ENCODE measurements at regions not wholly inside any gene's neighbourhood (a gene's known extent, or its start where the extent isn't known, plus 50 kb on each side); places are given as distances from the start of the nearest gene placed in this dataset.

DNA sequence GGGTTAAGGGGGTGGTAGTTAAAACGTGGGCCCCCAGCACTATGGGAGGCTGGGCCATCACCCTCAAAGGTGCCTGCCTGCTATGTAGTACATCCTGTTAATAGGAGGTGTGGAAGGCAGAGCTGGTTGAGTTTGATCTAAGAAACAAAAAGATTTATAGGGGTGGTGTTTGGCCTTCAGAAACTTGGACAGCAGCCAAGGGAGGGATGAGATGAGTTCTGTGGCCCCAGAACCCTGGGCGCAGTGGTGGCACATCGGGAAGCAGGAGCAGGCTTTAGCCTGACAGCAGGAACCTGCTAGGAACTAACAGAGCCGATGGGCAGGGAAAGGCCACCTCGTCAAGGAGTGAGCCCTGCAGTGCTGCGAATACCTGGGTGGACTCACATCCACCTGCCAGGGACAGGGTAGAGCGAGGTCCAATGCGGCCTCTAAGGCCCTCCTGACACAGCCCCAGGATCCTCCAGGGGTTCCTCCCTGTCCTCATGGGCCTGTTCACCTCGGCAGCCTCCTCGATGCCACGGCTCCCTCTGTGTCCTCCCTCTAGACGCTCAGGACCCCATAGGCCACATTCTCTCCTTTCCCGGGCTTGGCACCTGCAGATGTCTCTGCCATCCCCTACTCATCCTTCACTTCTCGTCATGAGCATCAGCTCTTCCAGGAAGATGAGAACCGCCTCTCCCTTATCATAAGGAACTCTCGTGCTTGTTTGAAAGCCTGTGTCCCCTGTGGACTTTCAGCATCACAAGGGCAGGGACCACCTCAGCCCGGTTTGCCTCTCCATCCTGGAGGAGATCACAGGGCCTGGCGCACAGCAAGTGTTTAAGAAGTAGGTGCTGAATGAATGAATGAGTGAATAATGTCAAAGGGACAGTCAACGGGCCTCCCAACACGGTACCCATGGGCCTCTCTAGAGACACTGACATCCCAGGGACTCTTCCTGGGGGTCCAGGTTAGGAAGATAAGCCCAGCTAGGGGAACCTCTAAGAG lies 103.5 kb upstream of the TNRC6C start:
- DNase-seq (ENCODE audit: low read depth in 1 of 2, low spot score in 1 of 2): no peak

DNA sequence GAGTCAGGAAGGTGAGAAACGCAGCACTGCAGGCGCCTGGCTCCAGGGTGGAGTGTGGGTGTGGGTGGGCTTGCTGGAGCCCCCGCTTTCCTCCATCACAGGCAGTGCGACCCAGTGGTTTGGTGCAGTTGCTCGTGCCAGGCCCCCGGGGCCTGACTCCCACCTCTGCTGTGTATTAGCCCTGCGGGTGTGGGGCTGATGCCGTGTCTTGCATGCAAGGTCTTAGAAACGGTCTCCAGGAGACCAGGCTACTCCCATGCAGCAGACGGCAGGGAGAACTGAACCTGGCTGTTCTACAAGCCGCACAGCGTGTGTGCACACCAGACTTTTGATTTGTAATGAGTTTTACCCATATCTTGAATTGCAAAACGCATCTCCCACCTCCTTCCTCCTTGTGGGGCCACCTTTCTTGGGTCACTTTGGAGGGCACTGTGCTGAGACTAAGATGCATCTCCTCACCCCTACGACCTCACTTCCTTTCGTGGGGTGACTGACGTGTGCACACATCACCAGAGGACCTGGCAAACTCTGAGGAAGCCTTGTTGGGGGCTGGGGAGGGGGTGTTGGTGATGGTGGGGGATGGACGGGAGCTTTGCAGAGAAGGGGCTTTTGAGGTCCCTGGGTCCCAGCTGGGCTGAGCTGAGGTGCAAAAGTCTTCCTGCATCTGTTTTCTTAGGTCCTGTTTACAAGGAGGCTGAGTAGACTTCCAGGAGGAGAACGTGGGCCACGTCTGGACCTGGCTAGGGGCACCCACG lies 101.8 kb upstream of the TNRC6C start:
- no peak for DNase-seq (ENCODE audit: low read depth in 1 of 2, low spot score in 1 of 2)

DNA sequence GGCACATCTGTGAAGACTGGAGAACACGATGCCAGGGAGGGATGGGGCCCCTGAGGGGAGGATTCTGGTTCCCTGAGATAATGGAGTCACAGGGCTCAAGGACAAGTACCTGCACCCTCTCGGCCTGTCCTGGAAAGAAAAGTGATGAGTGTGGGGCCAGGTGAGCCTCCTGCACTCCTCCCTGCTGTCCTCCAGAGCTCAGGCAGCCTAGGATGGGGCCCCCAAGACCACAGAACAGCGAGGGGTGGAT lies 101.3 kb upstream of the TNRC6C start:
- DNase-seq (ENCODE audit: low read depth in 1 of 2, low spot score in 1 of 2): no peak

DNA sequence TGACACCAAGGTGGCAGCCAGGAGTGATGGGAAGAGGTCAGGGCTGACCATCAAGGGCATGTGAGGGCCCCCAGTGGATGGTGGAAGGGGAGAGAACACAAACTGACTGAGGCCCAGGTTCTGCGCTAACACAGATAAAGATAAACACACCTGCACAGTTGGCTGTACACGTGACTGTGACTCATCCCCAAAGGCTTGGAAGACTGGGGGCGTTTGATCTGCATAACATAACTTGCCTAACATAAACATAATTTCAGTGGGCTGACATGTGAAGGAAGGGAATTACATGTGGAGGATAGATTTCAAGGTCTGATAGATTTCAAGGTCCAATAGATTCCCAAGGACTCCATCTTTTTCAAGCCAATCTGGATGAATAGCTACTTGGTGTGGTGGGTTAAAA lies 100.9 kb upstream of the TNRC6C start:
- no peak for DNase-seq (ENCODE audit: low read depth in 1 of 2, low spot score in 1 of 2)

DNA sequence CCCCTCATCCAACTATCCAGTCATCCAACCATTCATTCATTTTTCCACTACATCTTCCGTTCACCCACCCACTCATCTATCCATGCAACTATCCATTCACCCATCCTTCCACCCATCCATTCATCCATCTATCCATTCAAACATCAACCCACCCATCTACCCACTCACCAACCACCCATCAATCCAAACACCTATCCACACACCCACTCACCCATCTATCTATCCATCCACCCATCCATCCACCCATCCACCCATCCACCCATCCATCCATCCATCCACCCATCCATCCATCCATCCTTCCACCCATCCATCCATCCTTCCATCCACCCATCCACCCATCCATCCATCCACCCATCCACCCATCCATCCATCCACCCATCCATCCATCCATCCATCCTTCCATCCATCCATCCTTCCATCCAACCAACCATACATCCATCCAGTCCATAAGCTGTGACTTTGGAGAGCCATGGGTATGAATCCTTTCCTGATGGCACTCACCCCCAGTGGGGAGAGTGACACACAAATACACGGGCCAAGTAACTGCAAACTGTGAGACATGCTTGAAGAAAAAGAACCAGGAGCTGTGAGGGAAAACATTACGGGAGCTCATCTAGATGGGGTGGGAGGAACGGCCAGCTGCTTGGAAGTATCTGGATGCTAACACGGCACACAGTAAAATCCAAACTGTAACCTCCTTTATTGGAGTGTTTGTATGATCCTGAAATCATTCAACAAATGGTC lies 100.0 kb upstream of the TNRC6C start:
- no peak for DNase-seq (ENCODE audit: low read depth in 1 of 2, low spot score in 1 of 2)

DNA sequence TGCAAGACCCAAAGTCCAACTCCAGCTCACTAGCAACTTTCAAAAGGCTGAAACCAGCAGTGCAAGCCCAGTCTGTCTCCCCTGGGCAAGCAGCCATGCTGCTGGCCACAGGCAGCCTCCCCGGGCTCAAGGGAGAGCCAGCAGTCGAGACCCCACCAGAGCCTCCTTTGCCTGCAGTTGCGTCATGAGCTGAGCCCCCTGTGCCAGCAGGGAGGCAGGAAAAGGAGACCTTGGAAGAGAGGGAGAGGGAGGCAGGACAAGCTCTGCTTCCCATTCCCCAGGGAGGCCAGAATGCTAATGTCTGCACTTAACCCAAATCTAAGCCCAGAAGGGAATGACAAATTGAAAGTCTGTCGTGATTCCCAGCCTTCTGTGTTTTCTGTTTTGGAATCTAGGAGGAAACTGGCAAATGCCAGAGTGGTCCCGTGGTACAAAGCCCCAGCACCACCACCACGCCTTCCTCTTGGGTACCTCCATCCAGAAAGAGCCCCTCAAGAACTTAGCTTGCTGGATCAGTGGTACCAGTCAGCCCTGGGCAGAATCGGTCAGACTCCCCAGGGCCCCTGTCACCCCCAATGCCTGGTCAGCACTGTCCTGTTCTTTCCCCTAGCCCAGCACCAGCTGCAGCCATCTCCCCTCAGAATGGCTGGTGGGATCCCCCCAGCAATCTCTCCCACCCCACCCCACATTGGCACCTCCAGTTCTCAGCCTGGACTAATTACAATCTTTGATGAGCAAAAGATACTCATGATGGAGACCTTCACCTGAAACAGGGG lies 99.3 kb upstream of the TNRC6C start:
- DNase-seq (ENCODE audit: low read depth in 1 of 2, low spot score in 1 of 2): no peak

DNA sequence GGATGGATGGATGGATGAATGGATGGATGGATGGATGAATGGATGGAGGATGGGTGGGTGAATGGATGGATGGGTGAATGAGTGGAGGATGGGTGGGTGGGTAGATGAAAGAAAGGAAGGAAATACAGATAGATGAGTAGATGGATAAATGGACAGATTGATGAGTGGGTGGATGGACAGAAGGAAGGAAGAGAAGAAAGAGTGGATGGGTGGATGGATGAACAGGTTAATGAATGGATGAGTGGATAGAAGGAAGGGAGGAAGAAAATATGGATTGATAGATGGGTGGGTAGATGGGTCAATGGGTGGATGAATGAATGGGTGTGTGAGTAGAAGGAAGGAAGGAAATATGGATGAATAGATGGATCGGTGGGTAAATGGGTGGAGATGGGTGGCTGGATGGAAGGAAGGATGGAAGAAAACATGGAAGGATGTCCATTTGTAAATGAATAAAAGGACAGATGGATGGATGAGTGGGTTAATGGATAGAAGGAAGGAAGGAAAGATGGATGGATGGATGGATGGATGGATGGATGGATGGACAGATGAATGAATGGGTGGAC lies 97.3 kb upstream of the TNRC6C start:
- DNase-seq (ENCODE audit: low read depth in 1 of 2, low spot score in 1 of 2): no peak

DNA sequence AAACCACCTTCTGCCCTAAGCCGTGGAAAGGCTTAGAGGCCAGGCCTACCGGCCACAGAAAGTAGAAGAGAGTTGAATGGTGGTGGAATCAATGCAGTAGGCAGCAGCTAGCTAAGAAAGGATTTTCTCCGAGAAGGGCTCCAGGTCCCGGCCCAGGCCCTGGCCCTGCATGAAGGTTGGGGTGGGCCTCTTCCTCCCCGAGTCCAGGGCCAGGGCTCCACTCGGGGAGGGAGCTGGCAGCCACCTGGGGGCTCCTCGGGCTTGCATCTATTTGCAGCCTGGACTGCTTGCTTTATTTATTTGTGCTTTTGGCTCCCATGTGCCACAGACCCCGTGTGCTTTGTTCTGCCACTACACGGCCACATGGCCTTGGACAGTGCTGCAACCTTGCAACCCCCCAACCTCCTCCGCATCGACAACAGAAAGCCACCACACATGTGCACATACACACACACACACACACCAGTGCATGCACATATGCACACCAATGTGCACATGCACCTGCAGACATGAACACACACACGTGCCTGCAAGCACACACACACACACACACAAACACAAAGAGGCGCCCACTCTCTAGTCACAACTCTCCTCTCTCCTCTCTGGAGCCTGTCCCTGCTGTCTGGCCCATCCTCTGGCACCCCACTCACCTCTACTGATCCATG lies 96.4 kb upstream of the TNRC6C start:
- DNase-seq (ENCODE audit: low read depth in 1 of 2, low spot score in 1 of 2): no peak

DNA sequence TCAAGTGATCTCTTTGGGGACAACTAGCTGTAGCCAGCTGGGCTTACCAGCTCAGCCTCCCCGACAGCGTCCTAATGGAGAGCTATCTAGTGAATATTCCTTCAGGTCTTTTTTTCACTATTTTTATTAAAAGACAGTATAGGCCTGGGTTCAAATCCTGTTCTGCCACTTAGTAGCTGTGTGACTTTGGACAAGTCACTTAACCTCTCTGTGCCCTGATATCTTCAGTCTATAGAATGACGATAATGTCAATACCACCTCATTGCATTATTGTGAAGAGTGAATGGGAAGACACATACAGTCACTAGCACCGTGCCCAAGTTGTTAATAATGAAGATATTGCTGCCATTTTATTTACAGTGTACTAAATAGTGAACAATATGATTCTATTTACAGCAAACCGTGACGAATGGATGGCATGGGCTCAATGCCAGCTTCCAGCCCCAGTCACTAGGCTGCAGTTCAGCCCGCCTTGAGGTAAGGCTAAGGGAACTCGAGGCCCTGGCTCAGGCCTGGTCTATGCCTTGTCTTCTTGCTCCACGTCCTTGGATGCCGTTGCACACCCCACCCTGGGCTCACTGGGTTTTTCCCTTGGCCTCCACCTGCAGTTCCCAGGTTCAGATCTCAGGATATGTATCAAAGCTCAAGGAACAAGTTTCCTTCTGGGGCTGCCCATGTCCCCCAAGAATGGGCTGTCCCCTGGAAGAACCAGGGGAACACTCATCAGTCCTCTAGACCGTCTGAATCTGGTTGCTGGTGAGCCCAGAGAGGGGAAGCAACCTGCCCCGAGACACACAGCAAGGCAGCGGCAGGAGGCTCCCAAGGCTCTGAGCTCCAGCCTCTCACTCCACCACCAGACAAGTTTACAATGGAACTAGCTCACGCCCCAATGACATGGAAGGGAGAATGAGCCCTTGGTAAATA lies 95.4 kb upstream of the TNRC6C start:
- no peak for DNase-seq (ENCODE audit: low read depth in 1 of 2, low spot score in 1 of 2)

DNA sequence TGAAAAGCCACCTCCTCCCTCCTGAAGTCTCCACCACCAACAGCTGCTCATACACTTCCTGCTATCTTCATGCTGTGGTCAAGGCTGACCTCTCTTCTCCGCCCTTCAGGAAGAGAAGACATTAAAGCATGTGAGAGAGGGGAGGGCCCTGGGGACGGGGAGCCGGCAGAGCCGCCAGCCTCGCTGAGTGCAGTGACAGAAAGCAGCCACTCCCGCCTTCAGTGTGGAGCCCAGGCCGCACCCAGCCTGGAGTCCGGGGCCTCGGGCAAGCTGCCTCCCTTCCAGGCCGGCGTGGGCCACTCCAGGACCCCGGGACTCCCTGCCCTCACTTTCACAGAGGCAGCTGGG lies 94.7 kb upstream of the TNRC6C start:
- no peak for DNase-seq (ENCODE audit: low read depth in 1 of 2, low spot score in 1 of 2)

DNA sequence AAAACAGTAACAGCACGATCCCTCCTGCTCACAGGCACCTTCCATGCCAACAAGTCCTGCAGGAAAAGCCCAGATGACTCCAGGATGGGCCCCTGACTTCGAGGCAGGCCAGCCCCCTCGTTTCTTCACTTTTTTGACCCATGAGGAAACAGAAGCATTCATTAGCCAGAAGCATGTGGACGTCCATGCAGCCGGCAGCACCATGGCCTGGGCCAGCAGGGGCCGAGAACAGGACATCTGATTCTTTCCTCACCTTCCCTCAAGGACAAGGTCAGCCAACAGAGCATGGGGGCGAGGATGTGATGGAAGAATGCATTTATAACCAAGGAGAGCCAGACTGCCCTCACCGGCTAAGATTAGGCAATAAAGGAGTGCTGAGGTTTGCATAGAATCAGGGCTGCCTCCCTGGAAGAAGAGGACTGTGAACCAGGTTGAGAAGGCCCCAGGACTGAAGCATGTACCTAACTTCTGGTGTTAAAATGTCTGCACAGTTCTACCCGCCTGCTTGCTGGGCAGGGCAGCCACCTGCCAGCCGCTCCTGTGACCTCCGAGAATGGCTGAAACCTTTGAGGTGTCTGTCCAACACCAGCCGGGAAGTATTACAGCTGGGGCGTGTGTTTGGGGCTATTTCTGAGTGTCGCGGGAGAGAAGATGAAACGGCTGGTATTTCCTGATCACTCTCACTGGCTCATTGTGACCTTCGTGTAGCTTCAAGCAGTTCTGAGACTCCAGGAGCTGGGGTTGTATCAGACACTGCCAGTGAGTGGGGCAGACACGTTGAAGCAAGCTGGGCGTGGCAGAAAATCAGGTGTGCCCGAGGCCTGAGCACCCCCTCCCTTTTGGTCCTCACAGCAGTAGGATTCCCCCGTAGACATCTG lies 94.0 kb upstream of the TNRC6C start:
- DNase-seq (ENCODE audit: low read depth in 1 of 2, low spot score in 1 of 2): no peak

DNA sequence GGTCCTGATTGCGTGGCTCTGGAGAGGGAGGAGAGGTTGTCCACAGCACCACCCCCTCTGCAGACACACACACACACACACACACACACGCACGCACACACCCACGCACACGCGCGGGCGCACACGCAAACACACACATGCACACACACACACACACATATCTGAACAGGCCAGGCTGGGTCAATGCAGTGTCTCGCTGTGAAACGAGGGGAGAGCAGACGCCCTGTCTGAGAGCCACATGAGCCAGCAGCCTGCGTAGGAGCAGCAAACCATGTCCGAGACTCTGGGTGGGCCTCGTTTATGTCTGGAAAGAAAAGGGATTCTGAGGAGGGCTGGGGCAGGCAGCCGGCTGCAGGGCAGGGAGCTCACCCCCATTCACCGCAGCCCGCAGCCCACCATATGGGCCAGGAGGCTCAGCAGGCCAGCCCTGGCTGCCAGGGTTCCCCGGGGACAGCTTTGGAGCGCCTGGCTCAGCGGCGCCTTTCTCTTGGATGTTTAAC lies 93.3 kb upstream of the TNRC6C start:
- no peak for DNase-seq (ENCODE audit: low read depth in 1 of 2, low spot score in 1 of 2)

DNA sequence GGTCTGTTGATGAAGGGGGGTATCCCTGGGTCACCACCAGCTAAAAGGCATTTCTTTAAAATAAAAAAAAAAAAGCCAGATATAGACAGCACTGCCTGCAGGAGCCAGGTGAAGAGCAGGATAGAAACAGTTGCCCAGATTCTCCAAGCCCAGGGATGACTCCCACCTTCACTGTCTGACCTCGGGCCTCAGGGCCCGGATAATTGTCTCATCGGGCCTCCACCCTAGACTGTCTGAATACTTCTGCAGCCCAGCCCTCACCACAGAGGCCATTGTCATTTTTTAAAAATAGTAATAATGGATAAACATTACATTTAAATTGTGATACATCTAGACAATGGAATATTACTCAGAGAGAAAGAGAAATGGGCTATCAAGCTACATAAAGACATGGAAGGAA lies 92.8 kb upstream of the TNRC6C start:
- no peak for DNase-seq (ENCODE audit: low read depth in 1 of 2, low spot score in 1 of 2)

DNA sequence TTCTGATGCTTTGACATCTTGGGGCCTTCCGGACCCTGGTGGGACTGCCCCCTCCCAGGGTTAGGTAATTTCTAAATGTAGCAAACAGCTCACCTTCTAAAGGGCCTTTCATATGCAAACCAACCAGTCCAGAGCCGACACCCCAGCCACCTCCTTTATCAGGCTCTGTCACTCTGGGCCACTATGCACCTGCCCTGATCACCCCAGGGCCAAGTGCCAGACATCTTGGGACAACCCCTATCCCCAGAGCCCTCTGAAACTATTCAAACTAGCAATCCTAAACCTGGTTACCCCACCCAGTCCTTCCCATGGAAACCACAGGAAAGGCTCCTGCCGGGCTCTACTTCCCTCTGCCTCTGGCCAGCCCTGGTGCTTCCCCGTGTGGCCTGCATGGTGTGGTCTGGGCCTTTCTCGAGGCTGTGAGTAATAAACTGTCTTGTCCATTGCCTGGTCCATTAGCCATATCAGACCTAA lies 91.2 kb upstream of the TNRC6C start:
- DNase-seq (ENCODE audit: low read depth in 1 of 2, low spot score in 1 of 2): no peak

DNA sequence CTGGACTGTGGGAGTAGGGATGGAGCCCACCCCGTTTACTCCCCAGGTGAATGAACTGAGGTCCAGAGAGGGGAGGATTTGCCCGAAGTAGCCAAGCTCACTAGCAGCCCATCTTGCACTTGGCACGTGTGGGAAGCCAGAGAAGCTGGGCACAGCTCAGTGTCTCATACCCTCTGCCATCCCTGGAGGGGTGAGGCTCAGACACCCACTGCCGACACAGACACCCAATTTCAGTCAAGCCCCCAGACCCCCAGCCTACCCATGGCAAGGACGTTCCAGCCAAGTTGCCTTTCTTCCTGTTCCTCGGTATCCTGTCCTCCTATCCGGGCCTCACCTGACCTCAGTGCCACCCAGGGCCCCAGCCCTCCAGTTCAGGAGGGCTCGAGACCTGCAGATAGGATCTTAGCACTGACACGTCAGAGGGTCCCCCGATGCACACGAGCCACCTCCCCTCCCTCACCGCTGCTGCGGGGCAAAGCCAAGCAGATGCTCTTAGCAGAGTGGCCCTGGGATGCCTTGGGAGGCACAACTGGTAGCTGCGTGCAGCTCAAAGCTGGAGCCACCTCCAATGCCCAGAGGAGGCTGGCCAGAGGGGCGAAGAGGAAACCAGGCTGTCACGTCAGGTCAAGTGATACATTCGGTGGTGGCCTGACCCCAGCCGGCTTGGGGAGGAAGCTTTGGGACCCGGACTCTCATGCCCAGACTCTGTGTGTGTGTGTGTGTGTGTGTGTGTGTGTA lies 90.4 kb upstream of the TNRC6C start:
- no peak for DNase-seq (ENCODE audit: low read depth in 1 of 2, low spot score in 1 of 2)

DNA sequence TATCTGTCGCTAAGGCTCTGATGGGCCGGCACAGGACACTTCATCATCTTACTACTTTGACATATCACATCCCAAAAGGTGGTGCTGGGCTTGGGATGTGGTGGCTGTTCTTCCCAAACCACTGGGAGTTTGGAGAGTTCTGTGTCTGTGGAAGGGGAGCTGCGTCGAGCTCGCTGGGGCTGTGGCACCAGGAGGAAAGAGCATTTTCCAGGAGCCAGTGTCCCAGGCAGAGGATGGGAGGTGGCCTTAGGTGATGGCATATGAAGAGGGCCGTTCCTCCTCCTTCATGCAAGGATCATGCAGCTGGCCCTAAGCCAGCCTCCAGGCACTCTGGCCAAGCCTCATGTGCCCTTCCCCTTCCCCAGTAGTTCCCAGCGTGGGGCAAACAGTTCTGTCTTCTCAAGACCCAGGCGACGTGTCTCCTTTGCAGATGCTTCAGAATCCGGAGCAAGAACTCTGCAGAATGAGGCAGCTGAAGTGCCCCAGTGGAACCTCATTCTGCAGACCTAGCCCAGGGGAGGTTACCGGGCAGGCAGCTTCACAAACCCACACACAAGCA lies 89.4 kb upstream of the TNRC6C start:
- no peak for DNase-seq (ENCODE audit: low read depth in 1 of 2, low spot score in 1 of 2)

DNA sequence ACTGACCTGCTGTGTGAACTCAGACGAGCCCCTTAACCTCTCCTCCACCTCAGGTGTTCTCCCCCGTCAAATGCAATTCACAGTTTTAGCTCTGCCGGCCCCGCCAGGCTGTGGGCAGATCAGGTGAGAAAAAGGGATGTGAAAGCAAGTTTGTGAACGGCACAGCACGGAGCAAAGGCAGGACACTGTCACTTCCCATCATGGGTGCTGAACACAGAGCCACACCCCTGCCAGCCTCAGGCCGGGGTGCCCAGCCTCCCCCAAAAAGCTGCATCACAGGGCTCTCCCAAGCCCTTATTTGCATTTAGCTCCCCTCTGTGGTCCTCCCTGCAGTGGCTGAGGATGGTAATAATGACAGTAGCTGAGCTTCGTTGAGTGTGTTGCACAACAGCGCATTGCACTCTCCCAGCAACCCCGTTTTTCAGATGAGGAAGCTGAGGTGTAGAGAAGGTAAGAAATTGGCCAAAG lies 88.8 kb upstream of the TNRC6C start:
- DNase-seq (ENCODE audit: low read depth in 1 of 2, low spot score in 1 of 2): no peak
